Omental fat pad (tissue), 3 donors: ENCODE measurements at regions not wholly inside any gene's neighbourhood (a gene's known extent, or its start where the extent isn't known, plus 50 kb on each side); places are given as distances from the start of the nearest gene placed in this dataset.

Experiments
- ATAC-seq: fragments of 150-250 bp; one replicate; pipeline ENCODE4 v1.9.1; 2016; ENCODE audit warnings: mild to moderate bottlenecking, moderate library complexity; ENCODE audit not compliant: low FRiP score
- DNase-seq: peaks from one replicate; pipeline ENCODE4 v3.0.0-alpha.2; 2019; ENCODE audit warnings: low spot score
- TF ChIP-seq, protein P1 (sequence below), 3 donors: fragments of 450-650 bp; IDR thresholded peaks; one replicate each; pipeline ENCODE4 v1.5.1; 2016 to 2017; ENCODE audit warnings: antibody characterized with exemption in 3 of 3, mild to moderate bottlenecking in 3 of 3, moderate library complexity in 2 of 3

DNA sequence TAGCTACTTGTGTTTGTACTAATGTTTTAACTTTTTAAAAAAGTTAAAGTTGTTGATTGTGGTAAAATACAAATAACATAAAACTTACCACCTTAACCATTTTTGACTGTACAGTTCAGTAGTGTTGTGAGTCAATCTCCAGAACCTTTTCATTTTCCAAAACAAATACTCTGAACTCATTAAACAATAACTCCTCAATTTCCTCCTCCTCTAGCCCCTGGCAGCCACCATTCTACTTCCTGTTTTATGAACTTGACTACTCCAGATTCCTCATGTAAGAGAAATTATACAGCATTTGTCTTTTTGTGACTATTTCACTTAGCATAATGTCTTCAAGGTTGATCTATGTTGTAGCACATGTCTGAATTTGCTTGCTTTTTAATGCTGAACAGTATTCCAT, 299.1 kb upstream of the AMIGO2 start:
- TF ChIP-seq, protein P1, sequence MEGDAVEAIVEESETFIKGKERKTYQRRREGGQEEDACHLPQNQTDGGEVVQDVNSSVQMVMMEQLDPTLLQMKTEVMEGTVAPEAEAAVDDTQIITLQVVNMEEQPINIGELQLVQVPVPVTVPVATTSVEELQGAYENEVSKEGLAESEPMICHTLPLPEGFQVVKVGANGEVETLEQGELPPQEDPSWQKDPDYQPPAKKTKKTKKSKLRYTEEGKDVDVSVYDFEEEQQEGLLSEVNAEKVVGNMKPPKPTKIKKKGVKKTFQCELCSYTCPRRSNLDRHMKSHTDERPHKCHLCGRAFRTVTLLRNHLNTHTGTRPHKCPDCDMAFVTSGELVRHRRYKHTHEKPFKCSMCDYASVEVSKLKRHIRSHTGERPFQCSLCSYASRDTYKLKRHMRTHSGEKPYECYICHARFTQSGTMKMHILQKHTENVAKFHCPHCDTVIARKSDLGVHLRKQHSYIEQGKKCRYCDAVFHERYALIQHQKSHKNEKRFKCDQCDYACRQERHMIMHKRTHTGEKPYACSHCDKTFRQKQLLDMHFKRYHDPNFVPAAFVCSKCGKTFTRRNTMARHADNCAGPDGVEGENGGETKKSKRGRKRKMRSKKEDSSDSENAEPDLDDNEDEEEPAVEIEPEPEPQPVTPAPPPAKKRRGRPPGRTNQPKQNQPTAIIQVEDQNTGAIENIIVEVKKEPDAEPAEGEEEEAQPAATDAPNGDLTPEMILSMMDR (IDR thresholded peaks at IDR 0.05) = no peak
- ATAC-seq = no peak
- no peak for DNase-seq

GRCh38 chr12:47378222-47378582, 298.4 kb upstream of the AMIGO2 start:
- DNase-seq = no peak
- ATAC-seq = no peak
- TF ChIP-seq, protein P1 (IDR thresholded peaks at IDR 0.05) = no peak

DNA sequence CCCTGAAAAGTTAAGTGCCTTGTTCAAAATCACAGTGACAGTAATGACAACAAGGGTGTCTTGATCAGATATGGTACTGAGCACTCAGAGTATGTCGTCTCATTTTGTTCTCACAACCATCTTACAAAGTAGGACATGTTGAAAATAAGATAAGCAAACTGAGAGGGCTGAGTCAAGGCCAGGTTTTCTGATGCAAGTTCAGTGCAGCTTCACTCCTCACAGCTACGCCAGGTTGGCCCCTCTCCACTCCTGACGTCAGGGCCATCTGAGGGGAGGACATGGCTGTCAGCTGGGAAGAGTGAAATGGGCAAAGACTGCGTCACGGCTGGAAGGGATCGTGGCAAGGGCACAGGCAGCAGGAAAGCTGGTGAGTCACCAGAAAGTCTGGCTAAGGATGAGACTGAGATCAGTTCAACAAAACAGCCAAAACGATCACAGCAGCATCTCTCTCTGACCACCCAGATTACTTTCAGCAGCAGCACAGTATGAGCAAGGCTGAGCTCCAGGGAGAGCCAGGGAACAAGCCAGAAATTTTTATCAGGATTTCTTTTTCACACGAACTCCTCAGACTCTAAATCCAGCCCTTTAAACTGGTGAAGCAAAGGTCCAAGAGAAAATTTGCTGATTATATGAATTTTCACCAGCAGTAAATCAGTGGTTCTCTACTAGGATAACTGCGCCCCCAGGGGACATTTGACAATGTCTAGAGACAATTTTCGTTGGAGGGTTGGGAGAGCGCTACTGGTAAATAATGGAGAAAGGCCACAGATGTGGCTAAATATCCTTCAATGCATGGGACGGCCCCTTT, 297.9 kb upstream of the AMIGO2 start:
- peak; percentile 100 for ATAC-seq
- DNase-seq = peak; percentile 98
- TF ChIP-seq, protein P1 (IDR thresholded peaks at IDR 0.05) = no peak

GRCh38 chr12:47376927-47377326, 297.2 kb upstream of the AMIGO2 start:
- DNase-seq (no peak), ATAC-seq (no peak)
- TF ChIP-seq, protein P1 (IDR thresholded peaks at IDR 0.05) = no peak

GRCh38 chr12:47373554-47374150, 293.9 kb upstream of the AMIGO2 start:
- TF ChIP-seq, protein P1 (IDR thresholded peaks at IDR 0.05) = no peak
- no peak for ATAC-seq
- DNase-seq = no peak

GRCh38 chr12:47370421-47370820, 290.7 kb upstream of the AMIGO2 start:
- TF ChIP-seq, protein P1 (IDR thresholded peaks at IDR 0.05) = no peak
- no peak for ATAC-seq
- DNase-seq = no peak

DNA sequence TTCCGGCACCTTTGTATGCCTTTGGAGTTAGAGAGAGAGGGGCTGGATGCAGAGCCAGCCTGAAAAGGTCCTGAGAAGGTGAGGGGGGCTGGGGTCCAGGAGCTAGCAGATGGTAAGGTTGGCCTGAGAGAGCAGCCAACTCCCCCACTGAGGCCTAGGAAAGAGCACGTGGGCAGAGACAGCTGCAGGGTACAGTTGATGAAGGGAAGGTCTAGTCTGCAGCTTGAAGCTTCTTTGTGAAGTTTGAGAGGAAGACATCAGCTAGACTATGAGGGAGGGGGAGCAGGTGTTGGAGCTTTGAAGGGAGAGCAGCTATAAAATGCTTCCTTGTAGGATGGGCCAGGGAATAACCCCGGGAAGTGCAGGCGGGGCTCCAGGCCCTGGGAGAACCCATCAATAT, 289.3 kb upstream of the AMIGO2 start:
- ATAC-seq = no peak
- DNase-seq = no peak
- TF ChIP-seq, protein P1 (IDR thresholded peaks at IDR 0.05) = no peak
